H1 (cell line): ENCODE measurements at regions not wholly inside any gene's neighbourhood (a gene's known extent, or its start where the extent isn't known, plus 50 kb on each side); places are given as distances from the start of the nearest gene placed in this dataset.

Experiments
- CTCF ChIA-PET: fragments of 300-600 bp; sonication (Branson Sonifier 250); formaldehyde crosslinking; loops from one replicate; lab custom pipeline; 2021; ENCODE audit not compliant: partially characterized antibody; lab: Charles Lee
- POLR2A ChIA-PET: fragments of 300-600 bp; sonication (Branson Sonifier 250); formaldehyde crosslinking; loops from one replicate; lab custom pipeline; 2021; ENCODE audit warnings: inconsistent platforms; ENCODE audit not compliant: partially characterized antibody; lab: Charles Lee
- DNase-seq, 2 experiments: peaks; one replicate each; pipeline versions ENCODE4 v3.0.0 to v3.0.0-alpha.2; 2010 to 2022; ENCODE audit warnings: low spot score in 2 of 2, low read depth in 1 of 2, mixed read lengths in 1 of 2
- FAIRE-seq: peaks from 2 replicates; lab custom pipeline; 2011; peaks lifted over from hg19 to GRCh38; lab: Jason Lieb, UNC
- H2AFZ ChIP-seq: 2 replicates; pipeline ENCODE4 v1.8.1; 2012; ENCODE audit warnings: low read length, inconsistent platforms
- H2AK5ac ChIP-seq: 2 replicates; pipeline ENCODE4 v1.6.1; 2013; ENCODE audit warnings: low read depth, low read length
- H2BK120ac ChIP-seq: replicated peaks from 2 replicates; pipeline ENCODE3; 2013; ENCODE audit warnings: low read depth, low read length, inconsistent platforms
- H2BK12ac ChIP-seq: 2 replicates; pipeline ENCODE4 v1.6.1; 2013; ENCODE audit warnings: low read depth, low read length
- H2BK15ac ChIP-seq: 2 replicates; pipeline ENCODE4 v1.6.1; 2013; ENCODE audit warnings: low read length
- H2BK20ac ChIP-seq: 2 replicates; pipeline ENCODE4 v1.6.1; 2013; ENCODE audit warnings: low read length
- H2BK5ac ChIP-seq: 2 replicates; pipeline ENCODE4 v1.6.1; 2013; ENCODE audit warnings: low read depth, low read length
- H3K14ac ChIP-seq: 2 replicates; pipeline ENCODE4 v1.6.1; 2013; ENCODE audit warnings: inconsistent platforms; ENCODE audit not compliant: insufficient read length
- H3K18ac ChIP-seq: 2 replicates; pipeline ENCODE4 v1.6.1; 2013; ENCODE audit warnings: low read length; ENCODE audit errors: extremely low read depth
- H3K23ac ChIP-seq: 2 replicates; pipeline ENCODE4 v1.6.1; 2013; ENCODE audit warnings: inconsistent platforms; ENCODE audit not compliant: insufficient read length
- H3K23me2 ChIP-seq: 2 replicates; pipeline ENCODE4 v1.6.1; 2013; ENCODE audit warnings: low read depth, low read length
- H3K27ac ChIP-seq: 2 replicates; pipeline ENCODE4 v1.6.1; 2011; ENCODE audit warnings: low read depth, low read length, inconsistent platforms
- H3K27me3 ChIP-seq, 4 experiments: replicated peaks in 1 of 4; 1 replicate in 1 of 4; 2 replicates in 3 of 4; pipeline versions ENCODE4 v1.6.1 to v1.8.1; 2011 to 2013; ENCODE audit warnings: low read length in 3 of 4, mild to moderate bottlenecking in 3 of 4, inconsistent platforms in 2 of 4, mixed read lengths in 2 of 4, moderate library complexity in 1 of 4; ENCODE audit not compliant: control insufficient read depth in 3 of 4, insufficient read depth in 3 of 4; ENCODE audit errors: extremely low read depth in 1 of 4
- H3K36me3 ChIP-seq, 4 experiments: 2 replicates each; pipeline versions ENCODE4 v1.6.1 to v1.8.1; 2011 to 2013; ENCODE audit warnings: mild to moderate bottlenecking in 4 of 4, low read length in 3 of 4, moderate library complexity in 2 of 4, control low read depth in 1 of 4, inconsistent platforms in 1 of 4; ENCODE audit not compliant: insufficient read depth in 4 of 4, control insufficient read depth in 2 of 4
- H3K4ac ChIP-seq: replicated peaks from 2 replicates; pipeline ENCODE3; 2013; ENCODE audit warnings: low read length, low read depth, mixed read lengths, inconsistent platforms; ENCODE audit not compliant: insufficient read length
- H3K4me1 ChIP-seq, 4 experiments: replicated peaks in 1 of 4; 1 replicate in 1 of 4; 2 replicates in 3 of 4; pipeline versions ENCODE4 v1.6.1 to v1.8.1; 2011 to 2013; ENCODE audit warnings: low read length in 3 of 4, inconsistent platforms in 2 of 4, mixed read lengths in 1 of 4; ENCODE audit not compliant: insufficient read depth in 4 of 4, control insufficient read depth in 3 of 4
- H3K4me2 ChIP-seq, 2 experiments: 2 replicates each; pipeline versions ENCODE4 v1.6.1 to v1.8.1; 2011 to 2013; ENCODE audit warnings: low read depth in 2 of 2, low read length in 2 of 2, control low read depth in 1 of 2, inconsistent platforms in 1 of 2, mild to moderate bottlenecking in 1 of 2; ENCODE audit not compliant: insufficient read depth in 1 of 2
- H3K4me3 ChIP-seq, 4 experiments: fragments of 200-600, 300-600 bp in 1 of 4; sonication (generic), shearing (Covaris generic), sonication (Bioruptor Twin) in 1 of 4; 2 replicates each; pipeline versions ENCODE4 v1.5.1 to v1.8.1; 2011 to 2016; ENCODE audit warnings: low read length in 4 of 4, low read depth in 3 of 4, control low read depth in 2 of 4, inconsistent platforms in 2 of 4, mild to moderate bottlenecking in 2 of 4, mixed read lengths in 1 of 4, moderate library complexity in 1 of 4; ENCODE audit not compliant: insufficient read depth in 2 of 4; ENCODE audit errors: extremely low read depth in 1 of 4
- H3K56ac ChIP-seq: replicated peaks from 2 replicates; pipeline ENCODE3; 2013; ENCODE audit warnings: low read depth, mild to moderate bottlenecking, mixed read lengths, low read length, inconsistent platforms; ENCODE audit not compliant: insufficient read length
- H3K79me1 ChIP-seq: 2 replicates; pipeline ENCODE4 v1.6.1; 2013; ENCODE audit warnings: low read depth, low read length, control low read depth
- H3K79me2 ChIP-seq, 2 experiments: 2 replicates each; pipeline versions ENCODE4 v1.6.1 to v1.8.1; 2012 to 2013; ENCODE audit warnings: low read length in 2 of 2, mild to moderate bottlenecking in 2 of 2, inconsistent platforms in 1 of 2; ENCODE audit not compliant: insufficient read depth in 2 of 2, control insufficient read depth in 1 of 2
- H3K9ac ChIP-seq, 4 experiments: replicated peaks in 1 of 4; 1 replicate in 1 of 4; 2 replicates in 3 of 4; pipeline versions ENCODE4 v1.6.1 to v1.8.1; 2011 to 2013; ENCODE audit warnings: low read depth in 3 of 4, low read length in 3 of 4, control low read depth in 2 of 4, mild to moderate bottlenecking in 2 of 4, moderate library complexity in 2 of 4, inconsistent platforms in 1 of 4; ENCODE audit errors: extremely low read depth in 1 of 4
- H3K9me3 ChIP-seq, 2 experiments: 2 replicates each; pipeline versions ENCODE4 v1.6.1 to v1.8.1; 2012 to 2013; ENCODE audit warnings: mild to moderate bottlenecking in 2 of 2, moderate library complexity in 2 of 2, control low read depth in 1 of 2, inconsistent platforms in 1 of 2, low read depth in 1 of 2, low read length in 1 of 2, mixed read lengths in 1 of 2; ENCODE audit not compliant: insufficient read depth in 2 of 2
- H4K20me1 ChIP-seq, 2 experiments: replicated peaks in 1 of 2; 2 replicates each; pipeline versions ENCODE3 to v1.8.1; 2011 to 2013; ENCODE audit warnings: inconsistent platforms in 2 of 2, low read length in 2 of 2, mild to moderate bottlenecking in 1 of 2; ENCODE audit not compliant: insufficient read depth in 2 of 2, control insufficient read depth in 1 of 2
- H4K5ac ChIP-seq: 2 replicates; pipeline ENCODE4 v1.6.1; 2013; ENCODE audit warnings: low read length, low read depth, mixed read lengths, inconsistent platforms; ENCODE audit not compliant: insufficient read length
- H4K8ac ChIP-seq: 2 replicates; pipeline ENCODE4 v1.8.0; 2013; ENCODE audit warnings: mild to moderate bottlenecking, moderate library complexity, low read length, inconsistent platforms; ENCODE audit not compliant: insufficient read depth; ENCODE audit errors: extremely low read depth
- H4K91ac ChIP-seq: replicated peaks from 2 replicates; pipeline ENCODE3; 2013; ENCODE audit warnings: low read length, mixed read lengths, inconsistent platforms; ENCODE audit not compliant: insufficient read length
- BACH1 ChIP-seq: IDR thresholded peaks from 2 replicates; pipeline ENCODE4 v1.6.1; 2012; ENCODE audit warnings: low read length, improper control_type of control experiment
- BRCA1 ChIP-seq: IDR thresholded peaks from 2 replicates; pipeline ENCODE4 v1.6.1; 2012; ENCODE audit warnings: low read depth, low read length, improper control_type of control experiment
- CBX5 ChIP-seq: fragments of 300-800, 300-1000 bp; sonication (generic); IDR thresholded peaks from 2 replicates; pipeline ENCODE4 v1.7.1; 2016; ENCODE audit warnings: antibody characterized with exemption, low read length, low read depth
- CHD2 ChIP-seq: IDR thresholded peaks from 2 replicates; pipeline ENCODE4 v1.6.1; 2012; ENCODE audit warnings: low read length, improper control_type of control experiment
- JUND ChIP-seq: IDR thresholded peaks from 2 replicates; pipeline ENCODE4 v1.6.1; 2011; ENCODE audit warnings: mild to moderate bottlenecking, improper control_type of control experiment, low read length
- POLR2A ChIP-seq, 2 experiments: IDR thresholded peaks; 1 replicate in 1 of 2; 2 replicates in 1 of 2; pipeline ENCODE4 v1.6.1; 2011; ENCODE audit warnings: low read depth in 2 of 2, low read length in 2 of 2, mild to moderate bottlenecking in 2 of 2; ENCODE audit errors: control extremely low read depth in 1 of 2
- RFX5 ChIP-seq: IDR thresholded peaks from 2 replicates; pipeline ENCODE4 v1.6.1; 2011; ENCODE audit warnings: low read depth, low read length, improper control_type of control experiment, borderline replicate concordance
- SAP30 ChIP-seq: fragments of 300-600 bp; sonication (generic); IDR thresholded peaks from 2 replicates; pipeline ENCODE4 v1.7.1; 2012; ENCODE audit warnings: low read length, moderate library complexity, mild to moderate bottlenecking, inconsistent platforms; ENCODE audit not compliant: insufficient read depth, insufficient replicate concordance
- SIRT6 ChIP-seq: IDR thresholded peaks from one replicate; pipeline ENCODE4 v1.7.1; 2012; ENCODE audit warnings: low read length, inconsistent platforms
- SIX5 ChIP-seq: IDR thresholded peaks from 2 replicates; pipeline ENCODE4 v1.6.1; 2011; ENCODE audit warnings: mild to moderate bottlenecking, low read depth, low read length
- TAF7 ChIP-seq: optimal IDR thresholded peaks from 2 replicates; pipeline ENCODE3; 2011; ENCODE audit warnings: low read depth, mild to moderate bottlenecking, inconsistent platforms, low read length, moderate library complexity, borderline replicate concordance
- TBP ChIP-seq: IDR thresholded peaks from 2 replicates; pipeline ENCODE4 v1.6.1; 2011; ENCODE audit warnings: low read depth, low read length, improper control_type of control experiment
- TEAD4 ChIP-seq: IDR thresholded peaks from 2 replicates; pipeline ENCODE4 v1.6.1; 2012; ENCODE audit warnings: low read depth, low read length, inconsistent platforms, mixed read lengths
- WGBS, 2 experiments: shearing (Covaris generic) in 1 of 2; methylation state at CpG; one replicate each; pipeline versions ENCODE4 v1.1.6 to v1.1.7; 2013 to 2015; ENCODE audit warnings: low lambda C conversion rate in 2 of 2, mixed read lengths in 2 of 2, inconsistent platforms in 1 of 2, low coverage in 1 of 2, missing lambda C conversion rate in 1 of 2; ENCODE audit not compliant: insufficient replicate concordance in 2 of 2, insufficient coverage in 1 of 2, insufficient read length in 1 of 2; ENCODE audit errors: extremely low coverage in 1 of 2, missing lambda C conversion rate in 1 of 2; 5-methylcytosine and 5-hydroxymethylcytosine counted together
- TF ChIP-seq, protein P1 (sequence below), 3 experiments: IDR thresholded peaks; 1 replicate in 2 of 3; 2 replicates in 1 of 3; pipeline versions ENCODE4 v1.5.1 to v1.6.1; 2011; ENCODE audit warnings: low read length in 3 of 3, mild to moderate bottlenecking in 3 of 3, inconsistent platforms in 2 of 3, low read depth in 1 of 3, moderate library complexity in 1 of 3; ENCODE audit not compliant: insufficient read depth in 1 of 3; ENCODE audit errors: control extremely low read depth in 1 of 3

DNA sequence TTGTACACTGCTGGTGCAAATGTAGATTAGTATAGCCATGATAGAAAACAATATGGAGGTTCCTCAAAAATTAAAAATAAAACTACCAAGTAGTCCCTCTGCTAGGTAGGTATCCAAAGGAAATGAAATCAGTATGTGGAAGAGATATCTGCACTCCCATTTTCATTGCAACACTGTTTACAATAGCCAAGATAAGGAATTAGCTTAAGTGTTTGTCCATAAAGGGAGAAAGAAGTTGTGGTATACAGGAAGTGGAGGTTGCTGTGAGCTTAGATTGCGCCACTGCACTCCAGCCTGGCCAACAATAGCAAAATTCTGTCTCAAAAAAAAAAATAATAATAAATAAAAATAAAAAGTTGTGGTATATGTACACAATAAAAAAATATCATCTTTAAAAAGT lies 325.0 kb upstream of the EMCN start:
- ChIA-PET POLR2A (no interaction called here), CTCF (interaction anchor here (1.5 kb wide), 1 partner anchor 14 kb away, joined by 3 read pairs; no protein-coding TSS in a partner anchor)
- no peak overlapping the region for H3K27ac ChIP-seq
- H2AFZ ChIP-seq = no peak overlapping the region
- H3K36me3 ChIP-seq = no peaks in the 10 kb centered on the region
- H3K4me1 ChIP-seq = peaks cover 0 to 6% (median 3%) of the 10 kb centered on the region in 4 experiments; a peak in 2 of 7 replicates
- no peak overlapping the region for H3K23ac ChIP-seq
- no peak overlapping the region for H3K4me2 ChIP-seq
- H2BK120ac ChIP-seq = no peak overlapping the region
- H3K4ac ChIP-seq = no peak overlapping the region
- no peaks in the 10 kb centered on the region for H4K20me1 ChIP-seq
- H3K9ac ChIP-seq = no peak overlapping the region
- H3K18ac ChIP-seq = no peak overlapping the region
- H3K79me2 ChIP-seq = no peaks in the 10 kb centered on the region
- H2BK15ac ChIP-seq = no peak overlapping the region
- H3K9me3 ChIP-seq = no peaks in the 10 kb centered on the region
- no peaks in the 10 kb centered on the region for H3K79me1 ChIP-seq
- 100% methylated on average over 1 of the region's 1 CpG; no CpG with 5 or more reads in 1 of the 2 experiments for WGBS, 2 experiments
- no peaks in the 10 kb centered on the region for H3K23me2 ChIP-seq
- FAIRE-seq = no peak
- no peak overlapping the region for H2AK5ac ChIP-seq
- no peak overlapping the region for H4K8ac ChIP-seq
- no peak overlapping the region for H3K14ac ChIP-seq
- no peak overlapping the region for H2BK20ac ChIP-seq
- no peaks in the 10 kb centered on the region for H3K27me3 ChIP-seq
- no peak overlapping the region for H2BK5ac ChIP-seq
- no peak overlapping the region for H3K4me3 ChIP-seq
- H4K5ac ChIP-seq = no peak overlapping the region
- H3K56ac ChIP-seq = no peak overlapping the region
- no peak for DNase-seq
- no peak overlapping the region for H4K91ac ChIP-seq
- H2BK12ac ChIP-seq = no peak overlapping the region
- TF ChIP-seq TAF7 = no peak
- no peak for TF ChIP-seq BACH1
- TF ChIP-seq SIX5 = no peak
- TF ChIP-seq TBP = no peak
- TF ChIP-seq TEAD4 = no peak
- TF ChIP-seq, protein P1, sequence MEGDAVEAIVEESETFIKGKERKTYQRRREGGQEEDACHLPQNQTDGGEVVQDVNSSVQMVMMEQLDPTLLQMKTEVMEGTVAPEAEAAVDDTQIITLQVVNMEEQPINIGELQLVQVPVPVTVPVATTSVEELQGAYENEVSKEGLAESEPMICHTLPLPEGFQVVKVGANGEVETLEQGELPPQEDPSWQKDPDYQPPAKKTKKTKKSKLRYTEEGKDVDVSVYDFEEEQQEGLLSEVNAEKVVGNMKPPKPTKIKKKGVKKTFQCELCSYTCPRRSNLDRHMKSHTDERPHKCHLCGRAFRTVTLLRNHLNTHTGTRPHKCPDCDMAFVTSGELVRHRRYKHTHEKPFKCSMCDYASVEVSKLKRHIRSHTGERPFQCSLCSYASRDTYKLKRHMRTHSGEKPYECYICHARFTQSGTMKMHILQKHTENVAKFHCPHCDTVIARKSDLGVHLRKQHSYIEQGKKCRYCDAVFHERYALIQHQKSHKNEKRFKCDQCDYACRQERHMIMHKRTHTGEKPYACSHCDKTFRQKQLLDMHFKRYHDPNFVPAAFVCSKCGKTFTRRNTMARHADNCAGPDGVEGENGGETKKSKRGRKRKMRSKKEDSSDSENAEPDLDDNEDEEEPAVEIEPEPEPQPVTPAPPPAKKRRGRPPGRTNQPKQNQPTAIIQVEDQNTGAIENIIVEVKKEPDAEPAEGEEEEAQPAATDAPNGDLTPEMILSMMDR (IDR thresholded peaks at IDR 0.05; ENCODE audit: control extremely low read depth in 1 of 3, insufficient read depth in 1 of 3, low read depth in 1 of 3, low read length in 3 of 3) = no peak
- TF ChIP-seq CHD2 = no peak
- TF ChIP-seq RFX5 = no peak
- no peak for TF ChIP-seq SIRT6
- TF ChIP-seq CBX5 = no peak
- TF ChIP-seq JUND = no peak
- no peak for TF ChIP-seq SAP30
- TF ChIP-seq BRCA1 = no peak
- no peak for TF ChIP-seq POLR2A (IDR thresholded peaks at IDR 0.05; ENCODE audit: control extremely low read depth in 1 of 2, low read depth in 2 of 2, low read length in 2 of 2)
